SK-N-MC (cell line): ENCODE measurements at regions not wholly inside any gene's neighbourhood (a gene's known extent, or its start where the extent isn't known, plus 50 kb on each side); places are given as distances from the start of the nearest gene placed in this dataset.

Experiments used
- DNase-seq: peaks from one replicate; pipeline ENCODE4 v3.0.0-alpha.2; 2011; ENCODE audit warnings: low read depth, low spot score
- H3K27ac ChIP-seq: fragments of 200-600 bp; sonication (generic); 2 replicates; pipeline ENCODE4 v1.5.1; 2016; ENCODE audit warnings: mixed run types
- H3K36me3 ChIP-seq: fragments of 200-600 bp; sonication (generic); 2 replicates; pipeline ENCODE4 v1.6.1; 2017; ENCODE audit warnings: antibody characterized with exemption, low read length, mixed read lengths; ENCODE audit not compliant: insufficient read depth
- H3K4me3 ChIP-seq: fragments of 200-600 bp; sonication (generic); 2 replicates; pipeline ENCODE4 v1.5.1; 2016
- H3K9ac ChIP-seq: fragments of 200-600 bp; sonication (generic); 2 replicates; pipeline ENCODE4 v1.8.0; 2017; ENCODE audit warnings: mixed run types, mixed read lengths; ENCODE audit not compliant: insufficient read length
- H3K9me3 ChIP-seq: fragments of 200-600 bp; sonication (generic); 2 replicates; pipeline ENCODE4 v1.6.1; 2017; ENCODE audit warnings: low read depth, mild to moderate bottlenecking, antibody characterized with exemption, low read length, moderate library complexity, mixed read lengths
- EZH2 ChIP-seq: fragments of 200-600 bp; sonication (generic); IDR thresholded peaks from one replicate; pipeline ENCODE4 v1.6.1; 2017; ENCODE audit warnings: antibody characterized with exemption
- FOXP2 ChIP-seq: optimal IDR thresholded peaks from 2 replicates; pipeline ENCODE3; 2011; ENCODE audit warnings: mild to moderate bottlenecking, moderate library complexity; ENCODE audit not compliant: insufficient read depth; ENCODE audit errors: extremely low read length, control extremely low read depth
- POLR2AphosphoS5 ChIP-seq: IDR thresholded peaks from 2 replicates; pipeline ENCODE4 v1.6.1; 2012; ENCODE audit warnings: mild to moderate bottlenecking, low read depth, low read length, borderline replicate concordance

GRCh38 chr7:156459582-156459981 is 181.0 kb upstream of the RNF32 start:
- Histone ChIP-seq H3K9me3 (no peaks in the 10 kb centered on the region), H3K36me3 (no peaks in the 10 kb centered on the region), H3K9ac (no peak overlapping the region), H3K4me3 (no peak overlapping the region), H3K27ac (no peak overlapping the region)
- TF ChIP-seq EZH2 (peak; percentile 24), FOXP2 (no peak), POLR2AphosphoS5 (no peak)
- DNase-seq, result no peak

GRCh38 chr7:156459067-156459466 is 181.5 kb upstream of the RNF32 start:
- Histone ChIP-seq H3K9ac (no peak overlapping the region), H3K27ac (no peak overlapping the region), H3K36me3 (no peaks in the 10 kb centered on the region), H3K4me3 (no peak overlapping the region), H3K9me3 (no peaks in the 10 kb centered on the region)
- no peak for TF ChIP-seq EZH2
- no peak for TF ChIP-seq FOXP2
- TF ChIP-seq POLR2AphosphoS5, result no peak
- no peak for DNase-seq

GRCh38 chr7:156458011-156458410 is 182.6 kb upstream of the RNF32 start:
- H3K27ac ChIP-seq, result no peak overlapping the region
- TF ChIP-seq POLR2AphosphoS5, result no peak
- TF ChIP-seq EZH2, result no peak
- no peak for TF ChIP-seq FOXP2

GRCh38 chr7:156456503-156457115 is 184.0 kb upstream of the RNF32 start:
- Histone ChIP-seq H3K9ac (no peak overlapping the region), H3K27ac (no peak overlapping the region), H3K36me3 (no peaks in the 10 kb centered on the region), H3K9me3 (no peaks in the 10 kb centered on the region), H3K4me3 (no peak overlapping the region)
- DNase-seq, result no peak
- TF ChIP-seq POLR2AphosphoS5 (no peak), EZH2 (no peak), FOXP2 (no peak)

More at GRCh38 chr7:156458011-156458410, 182.6 kb upstream of the RNF32 start:
- Histone ChIP-seq H3K9ac (no peak overlapping the region), H3K9me3 (no peaks in the 10 kb centered on the region), H3K36me3 (no peaks in the 10 kb centered on the region), H3K4me3 (no peak overlapping the region)
- no peak for DNase-seq

- Histone ChIP-seq H3K36me3 (no peaks in the 10 kb centered on the region), H3K9me3 (no peaks in the 10 kb centered on the region), H3K4me3 (no peak overlapping the region), H3K27ac (no peak overlapping the region), H3K9ac (no peak overlapping the region)
- no peak for TF ChIP-seq FOXP2
- TF ChIP-seq POLR2AphosphoS5, result no peak
- TF ChIP-seq EZH2, result no peak
- DNase-seq, result no peak
Measured at GRCh38 chr7:156456032-156456431, 184.5 kb upstream of the RNF32 start.

GRCh38 chr7:156450473-156450872 is 190.1 kb upstream of the RNF32 start:
- no peak for TF ChIP-seq FOXP2
- TF ChIP-seq EZH2, result no peak
- TF ChIP-seq POLR2AphosphoS5, result no peak
- no peaks in the 10 kb centered on the region for H3K36me3 ChIP-seq
- H3K4me3 ChIP-seq, result no peak overlapping the region

GRCh38 chr7:156448918-156449317 is 191.7 kb upstream of the RNF32 start:
- Histone ChIP-seq H3K9me3 (no peaks in the 10 kb centered on the region), H3K27ac (no peak overlapping the region), H3K9ac (no peak overlapping the region), H3K36me3 (no peaks in the 10 kb centered on the region), H3K4me3 (no peak overlapping the region)
- TF ChIP-seq EZH2 (no peak), FOXP2 (no peak), POLR2AphosphoS5 (no peak)
- DNase-seq, result no peak

More at GRCh38 chr7:156450473-156450872, 190.1 kb upstream of the RNF32 start:
- H3K9ac ChIP-seq, result no peak overlapping the region
- DNase-seq, result no peak
- H3K27ac ChIP-seq, result no peak overlapping the region
- H3K9me3 ChIP-seq, result no peaks in the 10 kb centered on the region

GRCh38 chr7:156446990-156447389 is 193.6 kb upstream of the RNF32 start:
- Histone ChIP-seq H3K9me3 (no peaks in the 10 kb centered on the region), H3K36me3 (no peaks in the 10 kb centered on the region)
- no peak for TF ChIP-seq FOXP2
- TF ChIP-seq EZH2, result no peak

GRCh38 chr7:156445997-156446761 is 194.4 kb upstream of the RNF32 start:
- Histone ChIP-seq H3K9ac (no peak overlapping the region), H3K36me3 (no peaks in the 10 kb centered on the region), H3K9me3 (no peaks in the 10 kb centered on the region), H3K27ac (no peak overlapping the region), H3K4me3 (no peak overlapping the region)
- no peak for DNase-seq
- TF ChIP-seq FOXP2 (no peak), EZH2 (no peak), POLR2AphosphoS5 (no peak)

More at GRCh38 chr7:156446990-156447389, 193.6 kb upstream of the RNF32 start:
- DNase-seq, result no peak
- Histone ChIP-seq H3K9ac (no peak overlapping the region), H3K4me3 (no peak overlapping the region), H3K27ac (no peak overlapping the region)
